ENCODE measurements at regions not wholly inside any gene's neighbourhood (a gene's known extent, or its start where the extent isn't known, plus 50 kb on each side); places are given as distances from the start of the nearest gene placed in this dataset.

DNA sequence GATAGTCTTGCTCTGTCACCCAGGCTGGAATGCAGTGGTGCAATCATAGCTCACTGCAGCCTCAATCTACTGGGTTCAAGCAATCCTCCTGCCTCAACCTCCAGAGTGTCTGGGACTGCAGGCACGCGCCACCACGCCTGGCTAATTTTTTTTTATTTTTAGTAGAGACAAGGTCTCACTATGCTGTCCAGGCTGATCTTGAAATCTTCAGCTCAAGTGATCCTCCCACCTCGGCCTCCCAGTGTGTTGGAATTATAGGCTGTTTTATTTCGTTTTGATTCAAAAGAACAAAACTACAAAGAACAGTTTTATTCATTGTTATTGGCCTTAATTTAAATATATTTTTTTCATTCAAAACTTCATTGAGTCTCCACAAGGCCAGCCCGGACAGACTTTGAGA lies 109.8 kb upstream of the NFE2L3 start:
- TF ChIP-seq YY1 (IDR thresholded peaks at IDR 0.05; ENCODE audit: insufficient read depth, insufficient read length) (no peak), ZNF274 (IDR thresholded peaks at IDR 0.05; ENCODE audit: low read depth, low read length) (no peak), SUZ12 (IDR thresholded peaks at IDR 0.05; ENCODE audit: extremely low read depth, insufficient read depth, insufficient read length) (no peak)

All from NT2/D1 (cell line).